DND-41 (cell line): ENCODE measurements at regions not wholly inside any gene's neighbourhood (a gene's known extent, or its start where the extent isn't known, plus 50 kb on each side); places are given as distances from the start of the nearest gene placed in this dataset.

Experiments
- EZH2 ChIP-seq: IDR thresholded peaks from 3 replicates; pipeline ENCODE4 v1.6.1; 2012; ENCODE audit warnings: borderline replicate concordance, low read depth, mild to moderate bottlenecking, moderate library complexity, low read length, inconsistent platforms; ENCODE audit not compliant: severe bottlenecking
- TF ChIP-seq, protein P1 (sequence below): IDR thresholded peaks from 2 replicates; pipeline ENCODE4 v1.5.1; 2012; ENCODE audit warnings: borderline replicate concordance, low read length, moderate library complexity, mild to moderate bottlenecking; ENCODE audit not compliant: poor library complexity, severe bottlenecking; ENCODE audit errors: extremely low read depth

GRCh38 chr12:111038941-111039340 is 118.6 kb upstream of the MYL2 start:
- TF ChIP-seq, protein P1, sequence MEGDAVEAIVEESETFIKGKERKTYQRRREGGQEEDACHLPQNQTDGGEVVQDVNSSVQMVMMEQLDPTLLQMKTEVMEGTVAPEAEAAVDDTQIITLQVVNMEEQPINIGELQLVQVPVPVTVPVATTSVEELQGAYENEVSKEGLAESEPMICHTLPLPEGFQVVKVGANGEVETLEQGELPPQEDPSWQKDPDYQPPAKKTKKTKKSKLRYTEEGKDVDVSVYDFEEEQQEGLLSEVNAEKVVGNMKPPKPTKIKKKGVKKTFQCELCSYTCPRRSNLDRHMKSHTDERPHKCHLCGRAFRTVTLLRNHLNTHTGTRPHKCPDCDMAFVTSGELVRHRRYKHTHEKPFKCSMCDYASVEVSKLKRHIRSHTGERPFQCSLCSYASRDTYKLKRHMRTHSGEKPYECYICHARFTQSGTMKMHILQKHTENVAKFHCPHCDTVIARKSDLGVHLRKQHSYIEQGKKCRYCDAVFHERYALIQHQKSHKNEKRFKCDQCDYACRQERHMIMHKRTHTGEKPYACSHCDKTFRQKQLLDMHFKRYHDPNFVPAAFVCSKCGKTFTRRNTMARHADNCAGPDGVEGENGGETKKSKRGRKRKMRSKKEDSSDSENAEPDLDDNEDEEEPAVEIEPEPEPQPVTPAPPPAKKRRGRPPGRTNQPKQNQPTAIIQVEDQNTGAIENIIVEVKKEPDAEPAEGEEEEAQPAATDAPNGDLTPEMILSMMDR, result no peak
- TF ChIP-seq EZH2, result no peak
